Skeletal muscle satellite cell (primary cell): ENCODE measurements at regions not wholly inside any gene's neighbourhood (a gene's known extent, or its start where the extent isn't known, plus 50 kb on each side); places are given as distances from the start of the nearest gene placed in this dataset.

ENCODE experiments used
- H3K27me3 ChIP-seq: 2 replicates; pipeline ENCODE4 v1.7.0; 2013; ENCODE audit warnings: low read length; ENCODE audit not compliant: control insufficient read depth, insufficient read depth
- H3K36me3 ChIP-seq: 2 replicates; pipeline ENCODE4 v1.7.0; 2013; ENCODE audit warnings: mild to moderate bottlenecking, control low read depth, low read length; ENCODE audit not compliant: insufficient read depth
- H3K4me1 ChIP-seq: 2 replicates; pipeline ENCODE4 v1.7.0; 2013; ENCODE audit warnings: low read length; ENCODE audit not compliant: control insufficient read depth, insufficient read depth
- H3K4me2 ChIP-seq: 2 replicates; pipeline ENCODE4 v1.7.0; 2013; ENCODE audit warnings: mild to moderate bottlenecking, low read length
- H3K4me3 ChIP-seq: 2 replicates; pipeline ENCODE4 v1.7.0; 2013; ENCODE audit warnings: low read length
- H3K9ac ChIP-seq: 2 replicates; pipeline ENCODE4 v1.7.0; 2013; ENCODE audit warnings: mild to moderate bottlenecking, low read depth, low read length, moderate library complexity
- H3K9me3 ChIP-seq: replicated peaks from 2 replicates; pipeline ENCODE4 v1.7.0; 2013; ENCODE audit warnings: mild to moderate bottlenecking, control low read depth, low read length

GRCh38 chr12:58247633-58248032 lies 306.3 kb downstream of the ATP23 start:
- Histone ChIP-seq H3K9ac (no peak overlapping the region), H3K9me3 (no peaks in the 10 kb centered on the region), H3K4me2 (no peak overlapping the region), H3K27me3 (no peaks in the 10 kb centered on the region), H3K4me1 (no peaks in the 10 kb centered on the region), H3K36me3 (no peaks in the 10 kb centered on the region), H3K4me3 (no peak overlapping the region)

GRCh38 chr12:58248599-58248998 lies 307.2 kb downstream of the ATP23 start:
- Histone ChIP-seq H3K9ac (no peak overlapping the region), H3K4me2 (no peak overlapping the region), H3K36me3 (no peaks in the 10 kb centered on the region), H3K27me3 (no peaks in the 10 kb centered on the region), H3K4me3 (no peak overlapping the region), H3K9me3 (no peaks in the 10 kb centered on the region), H3K4me1 (no peaks in the 10 kb centered on the region)

- Histone ChIP-seq H3K4me3 (no peak overlapping the region), H3K4me1 (no peaks in the 10 kb centered on the region), H3K9me3 (no peaks in the 10 kb centered on the region), H3K27me3 (no peaks in the 10 kb centered on the region), H3K36me3 (no peaks in the 10 kb centered on the region), H3K9ac (no peak overlapping the region), H3K4me2 (no peak overlapping the region)
These were observed 308.2 kb downstream of the ATP23 start for GRCh38 chr12:58249610-58250009.

- Histone ChIP-seq H3K9ac (no peak overlapping the region), H3K36me3 (no peaks in the 10 kb centered on the region), H3K4me3 (no peak overlapping the region), H3K4me1 (no peaks in the 10 kb centered on the region), H3K27me3 (no peaks in the 10 kb centered on the region), H3K4me2 (no peak overlapping the region), H3K9me3 (no peaks in the 10 kb centered on the region)
These were observed 308.7 kb downstream of the ATP23 start for GRCh38 chr12:58250077-58250476.

- H3K4me3 ChIP-seq = no peak overlapping the region
- H3K4me1 ChIP-seq = no peaks in the 10 kb centered on the region
- H3K4me2 ChIP-seq = no peak overlapping the region
- no peak overlapping the region for H3K9ac ChIP-seq
- H3K36me3 ChIP-seq = no peaks in the 10 kb centered on the region
- no peaks in the 10 kb centered on the region for H3K27me3 ChIP-seq
- H3K9me3 ChIP-seq = no peaks in the 10 kb centered on the region
These were observed 311.5 kb downstream of the ATP23 start for GRCh38 chr12:58252914-58253313.

- Histone ChIP-seq H3K4me1 (no peaks in the 10 kb centered on the region), H3K9ac (no peak overlapping the region), H3K4me3 (no peak overlapping the region), H3K4me2 (no peak overlapping the region), H3K36me3 (no peaks in the 10 kb centered on the region), H3K27me3 (no peaks in the 10 kb centered on the region), H3K9me3 (no peaks in the 10 kb centered on the region)
These were observed 312.3 kb downstream of the ATP23 start for GRCh38 chr12:58253663-58254062.

GRCh38 chr12:58254463-58255100 lies 313.2 kb downstream of the ATP23 start:
- no peaks in the 10 kb centered on the region for H3K27me3 ChIP-seq
- no peak overlapping the region for H3K4me2 ChIP-seq
- no peak overlapping the region for H3K4me3 ChIP-seq
- H3K36me3 ChIP-seq = no peaks in the 10 kb centered on the region
- H3K9me3 ChIP-seq = no peaks in the 10 kb centered on the region
- H3K9ac ChIP-seq = no peak overlapping the region
- H3K4me1 ChIP-seq = no peaks in the 10 kb centered on the region

- H3K4me1 ChIP-seq = no peaks in the 10 kb centered on the region
- no peak overlapping the region for H3K4me3 ChIP-seq
- no peaks in the 10 kb centered on the region for H3K27me3 ChIP-seq
- no peak overlapping the region for H3K9ac ChIP-seq
- H3K36me3 ChIP-seq = no peaks in the 10 kb centered on the region
- no peaks in the 10 kb centered on the region for H3K9me3 ChIP-seq
- no peak overlapping the region for H3K4me2 ChIP-seq
These were observed 321.4 kb downstream of the ATP23 start for GRCh38 chr12:58262796-58263195.

GRCh38 chr12:58263816-58264215 lies 322.4 kb downstream of the ATP23 start:
- no peaks in the 10 kb centered on the region for H3K9me3 ChIP-seq
- no peak overlapping the region for H3K9ac ChIP-seq

GRCh38 chr12:58268069-58268468 lies 326.7 kb downstream of the ATP23 start:
- Histone ChIP-seq H3K36me3 (no peaks in the 10 kb centered on the region), H3K4me2 (no peak overlapping the region), H3K4me1 (no peaks in the 10 kb centered on the region), H3K9me3 (no peaks in the 10 kb centered on the region), H3K9ac (no peak overlapping the region), H3K4me3 (no peak overlapping the region), H3K27me3 (no peaks in the 10 kb centered on the region)

More at GRCh38 chr12:58263816-58264215, 322.4 kb downstream of the ATP23 start:
- no peak overlapping the region for H3K4me2 ChIP-seq
- H3K4me3 ChIP-seq = no peak overlapping the region
- no peaks in the 10 kb centered on the region for H3K27me3 ChIP-seq
- no peaks in the 10 kb centered on the region for H3K36me3 ChIP-seq
- H3K4me1 ChIP-seq = no peaks in the 10 kb centered on the region

- no peak overlapping the region for H3K4me3 ChIP-seq
- no peaks in the 10 kb centered on the region for H3K36me3 ChIP-seq
- no peaks in the 10 kb centered on the region for H3K9me3 ChIP-seq
- H3K27me3 ChIP-seq = no peaks in the 10 kb centered on the region
- H3K4me1 ChIP-seq = no peaks in the 10 kb centered on the region
- H3K9ac ChIP-seq = no peak overlapping the region
- H3K4me2 ChIP-seq = no peak overlapping the region
These were observed 328.1 kb downstream of the ATP23 start for GRCh38 chr12:58269476-58269875.

- H3K36me3 ChIP-seq = no peaks in the 10 kb centered on the region
- H3K4me3 ChIP-seq = no peak overlapping the region
- H3K9me3 ChIP-seq = no peaks in the 10 kb centered on the region
- no peaks in the 10 kb centered on the region for H3K27me3 ChIP-seq
- no peak overlapping the region for H3K4me2 ChIP-seq
- H3K4me1 ChIP-seq = no peaks in the 10 kb centered on the region
- no peak overlapping the region for H3K9ac ChIP-seq
These were observed 329.8 kb downstream of the ATP23 start for GRCh38 chr12:58270966-58271705.
